KMS-11 (cell line): ENCODE measurements at regions not wholly inside any gene's neighbourhood (a gene's known extent, or its start where the extent isn't known, plus 50 kb on each side); places are given as distances from the start of the nearest gene placed in this dataset.

ENCODE experiments used
- H2AFZ ChIP-seq: fragments of 200-600 bp; sonication (generic); 2 replicates; pipeline ENCODE4 v1.6.1; 2016; ENCODE audit warnings: antibody characterized with exemption, mixed run types, low read depth
- H3K27ac ChIP-seq: fragments of 200-600 bp; sonication (generic); 2 replicates; pipeline ENCODE4 v1.6.1; 2016; ENCODE audit warnings: mild to moderate bottlenecking, mixed run types
- H3K27me3 ChIP-seq: fragments of 200-600 bp; sonication (generic); 2 replicates; pipeline ENCODE4 v1.6.1; 2017; ENCODE audit warnings: mild to moderate bottlenecking, low read depth, mixed run types, moderate library complexity; ENCODE audit not compliant: insufficient read depth
- H3K36me3 ChIP-seq: fragments of 200-600 bp; sonication (generic); 2 replicates; pipeline ENCODE4 v1.6.1; 2017; ENCODE audit warnings: mild to moderate bottlenecking, mixed run types; ENCODE audit not compliant: insufficient read depth
- H3K4me1 ChIP-seq: fragments of 200-600 bp; sonication (generic); 2 replicates; pipeline ENCODE4 v1.6.1; 2016; ENCODE audit warnings: mild to moderate bottlenecking, low read depth, mixed run types; ENCODE audit not compliant: poor library complexity, severe bottlenecking
- H3K4me2 ChIP-seq: fragments of 200-600 bp; sonication (generic); 2 replicates; pipeline ENCODE4 v1.7.0; 2016; ENCODE audit warnings: mild to moderate bottlenecking, mixed run types
- H3K4me3 ChIP-seq: fragments of 200-600 bp; sonication (generic); IDR thresholded peaks from 2 replicates; pipeline ENCODE4 v1.6.1; 2017; ENCODE audit warnings: low read depth, low read length, mixed read lengths; ENCODE audit not compliant: insufficient read depth
- H3K79me2 ChIP-seq: fragments of 200-600 bp; sonication (generic); 2 replicates; pipeline ENCODE4 v1.6.1; 2016; ENCODE audit warnings: low read depth, mixed run types; ENCODE audit not compliant: insufficient read depth
- H3K9ac ChIP-seq: fragments of 200-600 bp; sonication (generic); 2 replicates; pipeline ENCODE4 v1.6.1; 2016; ENCODE audit warnings: mild to moderate bottlenecking, mixed run types
- H4K20me1 ChIP-seq: fragments of 200-600 bp; sonication (generic); 2 replicates; pipeline ENCODE4 v1.6.1; 2016; ENCODE audit warnings: mild to moderate bottlenecking, mixed run types; ENCODE audit not compliant: insufficient read depth
- TF ChIP-seq, protein P1 (sequence below): fragments of 200-600 bp; sonication (generic); conservative IDR thresholded peaks from 2 replicates; pipeline ENCODE4 v1.6.1; 2017; ENCODE audit warnings: low read depth, mild to moderate bottlenecking, antibody characterized with exemption, low read length, moderate library complexity, mixed read lengths

DNA sequence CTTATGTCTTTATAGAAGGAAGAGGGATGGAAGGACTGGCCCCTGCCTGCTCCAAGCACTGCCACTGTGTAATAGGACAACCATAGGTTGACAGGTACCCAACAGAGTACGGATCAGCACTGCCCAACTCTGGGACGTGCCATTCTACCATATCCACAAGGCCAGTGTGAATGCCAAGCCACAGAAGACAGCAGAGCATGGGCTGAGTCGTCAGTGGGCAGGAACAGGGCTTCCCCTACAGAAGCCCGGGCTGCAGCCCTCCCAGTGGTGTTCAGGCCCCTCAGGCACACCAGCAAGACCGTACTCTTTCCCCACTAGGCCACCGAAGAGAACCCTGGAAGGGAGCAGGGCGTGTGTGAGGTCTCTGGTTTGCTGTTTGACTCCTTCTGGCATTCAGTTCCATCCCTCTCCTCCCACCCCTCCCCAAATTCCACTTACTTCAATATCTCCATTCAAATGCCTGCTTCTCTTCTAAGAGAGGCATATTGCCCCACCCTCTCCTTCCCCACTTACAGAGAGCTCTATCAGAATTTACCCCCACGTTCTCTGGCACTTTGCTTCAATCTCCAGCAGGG is 209.4 kb downstream of the FOXO1 start:
- H3K9ac ChIP-seq = no peak overlapping the region
- no peak overlapping the region for H3K4me2 ChIP-seq
- H3K4me3 ChIP-seq = no peak overlapping the region
- no peaks in the 10 kb centered on the region for H3K79me2 ChIP-seq
- no peaks in the 10 kb centered on the region for H3K27me3 ChIP-seq
- H2AFZ ChIP-seq = no peak overlapping the region
- no peaks in the 10 kb centered on the region for H3K4me1 ChIP-seq
- H3K36me3 ChIP-seq = no peaks in the 10 kb centered on the region
- no peak overlapping the region for H3K27ac ChIP-seq
- TF ChIP-seq, protein P1, sequence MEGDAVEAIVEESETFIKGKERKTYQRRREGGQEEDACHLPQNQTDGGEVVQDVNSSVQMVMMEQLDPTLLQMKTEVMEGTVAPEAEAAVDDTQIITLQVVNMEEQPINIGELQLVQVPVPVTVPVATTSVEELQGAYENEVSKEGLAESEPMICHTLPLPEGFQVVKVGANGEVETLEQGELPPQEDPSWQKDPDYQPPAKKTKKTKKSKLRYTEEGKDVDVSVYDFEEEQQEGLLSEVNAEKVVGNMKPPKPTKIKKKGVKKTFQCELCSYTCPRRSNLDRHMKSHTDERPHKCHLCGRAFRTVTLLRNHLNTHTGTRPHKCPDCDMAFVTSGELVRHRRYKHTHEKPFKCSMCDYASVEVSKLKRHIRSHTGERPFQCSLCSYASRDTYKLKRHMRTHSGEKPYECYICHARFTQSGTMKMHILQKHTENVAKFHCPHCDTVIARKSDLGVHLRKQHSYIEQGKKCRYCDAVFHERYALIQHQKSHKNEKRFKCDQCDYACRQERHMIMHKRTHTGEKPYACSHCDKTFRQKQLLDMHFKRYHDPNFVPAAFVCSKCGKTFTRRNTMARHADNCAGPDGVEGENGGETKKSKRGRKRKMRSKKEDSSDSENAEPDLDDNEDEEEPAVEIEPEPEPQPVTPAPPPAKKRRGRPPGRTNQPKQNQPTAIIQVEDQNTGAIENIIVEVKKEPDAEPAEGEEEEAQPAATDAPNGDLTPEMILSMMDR = no peak
- no peaks in the 10 kb centered on the region for H4K20me1 ChIP-seq

DNA sequence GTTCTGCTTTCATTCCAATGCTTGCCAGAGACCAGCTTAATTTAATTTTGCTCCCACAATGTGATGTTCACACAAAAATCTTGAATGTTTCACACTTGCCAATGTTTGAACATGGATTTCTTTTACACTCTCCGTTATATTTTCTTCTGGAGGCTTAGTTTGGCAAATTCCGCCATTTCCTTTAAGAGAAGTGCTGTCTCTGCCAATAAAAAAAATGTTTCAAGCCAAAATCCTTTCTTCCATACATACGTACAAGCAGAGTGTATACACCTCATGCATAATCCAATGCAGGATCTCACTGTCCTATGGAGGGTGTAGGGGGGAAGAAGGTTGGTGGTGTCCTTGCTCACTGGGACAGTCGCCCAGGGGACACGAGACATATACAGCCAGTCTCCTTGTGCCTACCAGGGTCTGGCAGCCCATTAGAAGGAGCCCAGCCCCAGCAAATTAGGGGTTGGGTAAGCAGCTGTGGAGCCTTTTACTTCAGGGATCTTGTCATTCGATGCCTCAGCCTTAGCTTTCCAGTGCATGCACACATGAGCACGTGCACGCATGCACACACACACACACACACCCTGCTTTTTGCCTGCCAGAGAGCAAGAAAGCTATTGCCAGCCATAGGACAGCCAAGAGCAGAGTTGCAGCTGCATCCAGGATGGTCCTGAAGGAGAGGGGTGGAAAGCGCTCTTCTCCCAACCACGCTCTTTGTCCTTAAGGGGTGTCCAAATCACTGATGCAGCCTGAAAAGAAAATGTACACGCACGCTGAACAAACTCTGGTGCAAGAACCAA is 208.3 kb downstream of the FOXO1 start:
- Histone ChIP-seq H3K4me2 (no peak overlapping the region), H3K27ac (no peak overlapping the region), H3K79me2 (no peaks in the 10 kb centered on the region), H3K4me1 (no peaks in the 10 kb centered on the region), H3K4me3 (no peak overlapping the region), H4K20me1 (no peaks in the 10 kb centered on the region), H2AFZ (no peak overlapping the region), H3K36me3 (no peaks in the 10 kb centered on the region), H3K9ac (no peak overlapping the region), H3K27me3 (no peaks in the 10 kb centered on the region)
- TF ChIP-seq, protein P1 = no peak

DNA sequence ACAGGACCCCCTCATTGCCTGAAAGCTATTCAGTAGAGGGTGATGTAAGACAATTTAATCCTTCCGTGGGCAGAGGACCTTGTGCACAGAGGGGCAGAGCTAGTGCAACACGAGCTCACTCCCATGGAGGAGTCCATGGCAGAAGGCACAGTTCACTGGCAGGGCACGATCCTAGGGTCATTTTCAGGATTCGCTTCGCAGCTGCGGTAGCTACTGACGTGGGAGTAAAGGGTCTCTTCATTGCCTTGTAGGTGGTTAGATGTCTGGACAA is 207.8 kb downstream of the FOXO1 start:
- H2AFZ ChIP-seq = no peak overlapping the region
- H3K79me2 ChIP-seq = no peaks in the 10 kb centered on the region
- H3K27ac ChIP-seq = no peak overlapping the region
- TF ChIP-seq, protein P1 = no peak
- H3K4me3 ChIP-seq = no peak overlapping the region
- no peaks in the 10 kb centered on the region for H3K4me1 ChIP-seq
- no peaks in the 10 kb centered on the region for H3K36me3 ChIP-seq
- no peaks in the 10 kb centered on the region for H4K20me1 ChIP-seq
- no peak overlapping the region for H3K4me2 ChIP-seq
- H3K9ac ChIP-seq = no peak overlapping the region
- H3K27me3 ChIP-seq = no peaks in the 10 kb centered on the region

DNA sequence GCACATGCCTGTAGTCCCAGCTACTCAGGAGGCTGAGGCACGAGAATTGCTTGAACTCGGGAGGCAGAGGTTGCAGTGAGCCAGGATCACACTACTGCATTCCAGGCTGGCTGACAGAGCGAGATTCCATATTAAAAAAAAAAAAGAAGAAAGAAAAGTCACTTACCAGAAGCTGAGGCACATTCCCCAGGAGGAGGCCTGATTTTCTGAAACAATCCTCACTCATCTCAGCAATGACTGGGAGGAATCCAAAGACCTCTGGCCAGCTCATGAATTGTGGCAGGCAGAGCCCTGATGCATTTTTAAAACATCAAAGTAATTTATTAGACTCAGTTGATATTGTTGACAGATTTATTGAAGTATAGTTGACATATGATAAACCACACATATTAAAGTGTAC is 206.3 kb downstream of the FOXO1 start:
- no peaks in the 10 kb centered on the region for H3K27me3 ChIP-seq
- no peak overlapping the region for H3K9ac ChIP-seq
- H3K4me2 ChIP-seq = no peak overlapping the region
- no peaks in the 10 kb centered on the region for H3K36me3 ChIP-seq
- H4K20me1 ChIP-seq = no peaks in the 10 kb centered on the region
- H2AFZ ChIP-seq = no peak overlapping the region
- TF ChIP-seq, protein P1 = no peak
- no peaks in the 10 kb centered on the region for H3K4me1 ChIP-seq
- H3K27ac ChIP-seq = no peak overlapping the region
- no peaks in the 10 kb centered on the region for H3K79me2 ChIP-seq
- H3K4me3 ChIP-seq = no peak overlapping the region
